Stimulated activated CD4-positive, alpha-beta T cell treated with anti-CD3 and anti-CD28 coated beads, Interleukin-12 subunit alpha, Interleukin-12 subunit beta, amount 100 ng/mL, for 4 hours (primary cell): ENCODE measurements at regions not wholly inside any gene's neighbourhood (a gene's known extent, or its start where the extent isn't known, plus 50 kb on each side); places are given as distances from the start of the nearest gene placed in this dataset.

Experiments used
- DNase-seq: peaks from one replicate; pipeline ENCODE4 v3.0.0-alpha.2; 2020

GRCh38 chr15:96538491-96538890 lies 208.0 kb downstream of the NR2F2 start:
- DNase-seq, result no peak

GRCh38 chr15:96540283-96540682 lies 209.8 kb downstream of the NR2F2 start:
- no peak for DNase-seq

- DNase-seq, result no peak
Measured at GRCh38 chr15:96542130-96542770, 211.8 kb downstream of the NR2F2 start.

GRCh38 chr15:96544162-96544756 lies 213.8 kb downstream of the NR2F2 start:
- DNase-seq, result no peak

- no peak for DNase-seq
Measured at GRCh38 chr15:96549136-96549535, 218.6 kb downstream of the NR2F2 start.

- no peak for DNase-seq
Measured at GRCh38 chr15:96551196-96551595, 220.7 kb downstream of the NR2F2 start.

GRCh38 chr15:96551722-96552121 lies 221.2 kb downstream of the NR2F2 start:
- DNase-seq, result no peak

GRCh38 chr15:96553006-96553405 lies 222.5 kb downstream of the NR2F2 start:
- DNase-seq, result no peak

- no peak for DNase-seq
Measured at GRCh38 chr15:96553451-96553850, 223.0 kb downstream of the NR2F2 start.

GRCh38 chr15:96553931-96554330 lies 223.4 kb downstream of the NR2F2 start:
- DNase-seq, result no peak

- DNase-seq, result no peak
Measured at GRCh38 chr15:96554541-96554940, 224.0 kb downstream of the NR2F2 start.

GRCh38 chr15:96559087-96559486 lies 228.6 kb downstream of the NR2F2 start:
- no peak for DNase-seq

- DNase-seq, result no peak
Measured at GRCh38 chr15:96559631-96560030, 229.1 kb downstream of the NR2F2 start.

- DNase-seq, result no peak
Measured at GRCh38 chr15:96560246-96560895, 229.9 kb downstream of the NR2F2 start.

- DNase-seq, result no peak
Measured at GRCh38 chr15:96561593-96561992, 231.1 kb downstream of the NR2F2 start.

GRCh38 chr15:96564546-96564945 lies 234.0 kb downstream of the NR2F2 start:
- no peak for DNase-seq

- DNase-seq, result no peak
Measured at GRCh38 chr15:96565266-96565665, 234.8 kb downstream of the NR2F2 start.

GRCh38 chr15:96574782-96575181 lies 244.3 kb downstream of the NR2F2 start:
- no peak for DNase-seq

- DNase-seq, result no peak
Measured at GRCh38 chr15:96576596-96576995, 246.1 kb downstream of the NR2F2 start.

- no peak for DNase-seq
Measured at GRCh38 chr15:96578393-96578792, 247.9 kb downstream of the NR2F2 start.

- no peak for DNase-seq
Measured at GRCh38 chr15:96581371-96581770, 250.9 kb downstream of the NR2F2 start.

- DNase-seq, result no peak
Measured at GRCh38 chr15:96582473-96582872, 252.0 kb downstream of the NR2F2 start.

- DNase-seq, result no peak
Measured at GRCh38 chr15:96583671-96584070, 253.2 kb downstream of the NR2F2 start.
